ENCODE measurements at regions not wholly inside any gene's neighbourhood (a gene's known extent, or its start where the extent isn't known, plus 50 kb on each side); places are given as distances from the start of the nearest gene placed in this dataset.

- no peak for DNase-seq
Measured at GRCh38 chr7:45986355-45987298, 65.6 kb upstream of the IGFBP3 start.

- DNase-seq, result no peak
Measured at GRCh38 chr7:45985902-45986301, 64.8 kb upstream of the IGFBP3 start.

- DNase-seq, result no peak
Measured at GRCh38 chr7:45984386-45985295, 63.6 kb upstream of the IGFBP3 start.

GRCh38 chr7:45983720-45984255 is 62.7 kb upstream of the IGFBP3 start:
- no peak for DNase-seq

GRCh38 chr7:45982907-45983719 is 62.0 kb upstream of the IGFBP3 start:
- DNase-seq, result no peak

- DNase-seq, result no peak
Measured at GRCh38 chr7:45982132-45982531, 61.1 kb upstream of the IGFBP3 start.

- no peak for DNase-seq
Measured at GRCh38 chr7:45980973-45981372, 59.9 kb upstream of the IGFBP3 start.

GRCh38 chr7:45980181-45980905 is 59.3 kb upstream of the IGFBP3 start:
- DNase-seq, result no peak

GRCh38 chr7:45979275-45980180 is 58.5 kb upstream of the IGFBP3 start:
- no peak for DNase-seq

- no peak for DNase-seq
Measured at GRCh38 chr7:45978731-45979211, 57.7 kb upstream of the IGFBP3 start.

GRCh38 chr7:45978010-45978681 is 57.1 kb upstream of the IGFBP3 start:
- DNase-seq, result no peak

- DNase-seq, result no peak
Measured at GRCh38 chr7:45977256-45977780, 56.2 kb upstream of the IGFBP3 start.

- no peak for DNase-seq
Measured at GRCh38 chr7:45976485-45976856, 55.4 kb upstream of the IGFBP3 start.

- DNase-seq, result no peak
Measured at GRCh38 chr7:45975847-45976484, 54.9 kb upstream of the IGFBP3 start.

GRCh38 chr7:45975367-45975766 is 54.3 kb upstream of the IGFBP3 start:
- no peak for DNase-seq

- no peak for DNase-seq
Measured at GRCh38 chr7:45974540-45975360, 53.7 kb upstream of the IGFBP3 start.

- no peak for DNase-seq
Measured at GRCh38 chr7:45973725-45974532, 52.9 kb upstream of the IGFBP3 start.

Measured in activated naive CD4-positive, alpha-beta T cell treated with anti-CD3 and anti-CD28 coated beads, Interleukin-2, amount 50 U/mL, for 16 hours (primary cell).